GM21526 (cell line): ENCODE measurements at regions not wholly inside any gene's neighbourhood (a gene's known extent, or its start where the extent isn't known, plus 50 kb on each side); places are given as distances from the start of the nearest gene placed in this dataset.
"Not testable (repeated sequence)": the region's sequence is repeated elsewhere in the genome, so short reads cannot be mapped to it uniquely, and the experiment has no call there.

Source experiments
- ATAC-seq: cut with Tn5 transposase; IDR thresholded peaks from one replicate; pipeline ENCODE4 v1.9.1; 2021; ENCODE audit warnings: moderate library complexity; ENCODE audit not compliant: unreplicated experiment, low FRiP score

DNA sequence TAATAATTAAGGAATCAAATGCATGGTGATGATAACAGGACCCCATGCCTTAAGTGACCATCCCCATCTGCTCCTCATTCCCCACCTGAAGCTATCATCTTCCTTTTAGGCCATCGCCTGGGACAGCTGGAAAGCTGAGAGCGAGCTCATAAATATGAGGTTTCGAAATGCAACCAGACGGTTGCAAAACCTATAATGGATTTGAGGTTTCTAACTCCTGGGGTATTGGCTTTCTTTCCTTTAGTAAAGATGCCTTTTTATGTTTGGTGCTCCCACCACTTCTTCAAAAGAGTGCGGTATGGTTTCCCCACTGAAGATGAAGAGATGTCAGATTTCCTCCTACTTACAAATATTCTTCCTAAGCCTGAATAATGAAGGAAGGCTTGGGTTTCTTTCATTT is 1589.5 kb upstream of the PIK3C3 start:
- no peak for ATAC-seq

DNA sequence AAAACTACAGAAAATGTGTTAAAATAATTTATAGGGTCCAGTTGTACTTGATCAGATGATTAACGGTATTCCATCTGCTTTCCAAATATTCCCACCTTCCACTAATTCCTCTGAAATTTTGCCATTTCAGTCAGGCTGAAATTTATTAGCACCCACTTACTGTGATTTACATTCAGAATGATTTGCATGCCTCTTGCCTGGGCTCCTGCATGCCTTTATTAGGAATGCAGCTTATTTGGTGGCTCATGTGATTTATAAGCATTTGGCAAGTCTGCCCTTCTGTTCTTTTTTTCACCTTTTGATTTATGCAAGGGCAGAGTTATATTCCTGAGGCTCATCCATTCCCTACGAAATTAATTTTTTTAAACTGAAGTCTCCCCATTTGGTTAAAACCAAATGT is 1594.5 kb upstream of the PIK3C3 start:
- ATAC-seq: no peak

DNA sequence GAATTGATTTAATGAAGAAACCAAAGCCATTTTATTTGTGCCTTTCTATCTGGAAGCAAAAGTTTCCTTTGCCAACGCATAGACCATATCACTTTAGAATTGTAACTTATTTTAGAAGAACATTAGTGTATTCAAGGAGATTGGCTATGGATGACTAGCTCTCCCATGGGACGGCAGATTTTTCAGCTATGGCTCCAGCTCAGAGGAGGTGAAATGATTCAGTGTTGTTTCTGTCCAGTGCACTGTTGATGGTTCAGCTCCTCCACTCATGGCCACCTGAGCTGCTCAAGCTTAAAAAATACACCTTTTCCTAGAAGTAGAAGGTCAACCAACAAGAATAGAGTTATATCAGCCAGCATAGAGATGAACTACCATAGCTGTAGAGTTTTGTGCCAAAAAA is 1597.5 kb upstream of the PIK3C3 start:
- ATAC-seq: no peak

DNA sequence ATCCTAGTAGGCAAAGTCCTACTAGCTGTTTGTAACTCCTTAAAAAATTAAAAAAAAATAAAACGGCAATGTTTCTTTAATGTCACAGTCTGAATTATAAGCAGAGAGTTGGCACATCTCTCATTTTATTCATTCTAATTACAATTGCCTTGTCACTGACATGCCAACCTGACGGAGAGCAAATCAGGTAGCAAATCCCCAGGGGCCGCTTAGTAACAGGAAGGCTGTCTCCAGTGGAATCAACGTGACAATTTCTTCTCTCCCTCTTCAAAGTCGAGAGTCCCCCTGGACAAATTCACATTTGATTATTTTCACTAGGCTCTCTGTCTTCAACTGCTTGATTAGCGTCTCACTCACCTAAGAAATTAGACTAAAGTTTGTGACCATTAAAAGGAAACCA is 1598.9 kb upstream of the PIK3C3 start:
- ATAC-seq: no peak

DNA sequence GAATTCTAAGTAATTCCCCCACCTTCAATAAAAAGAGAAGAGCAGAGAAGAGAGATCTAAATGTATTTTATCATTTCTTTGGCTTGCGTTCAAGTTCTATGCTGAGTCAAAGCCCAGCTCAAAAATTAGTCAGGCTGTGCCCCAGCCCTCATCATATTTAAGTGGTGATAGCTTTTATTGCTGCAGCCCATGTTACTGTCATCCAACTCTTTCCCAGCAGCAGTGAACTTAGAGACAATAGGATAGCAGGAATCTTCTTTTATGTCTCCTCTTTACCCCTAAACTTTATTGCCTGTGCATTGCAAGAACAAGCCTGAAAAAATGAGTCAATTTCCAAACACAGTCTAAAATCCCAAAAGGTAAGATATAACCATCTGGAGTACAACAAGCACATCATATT is 1599.3 kb upstream of the PIK3C3 start:
- ATAC-seq: no peak

DNA sequence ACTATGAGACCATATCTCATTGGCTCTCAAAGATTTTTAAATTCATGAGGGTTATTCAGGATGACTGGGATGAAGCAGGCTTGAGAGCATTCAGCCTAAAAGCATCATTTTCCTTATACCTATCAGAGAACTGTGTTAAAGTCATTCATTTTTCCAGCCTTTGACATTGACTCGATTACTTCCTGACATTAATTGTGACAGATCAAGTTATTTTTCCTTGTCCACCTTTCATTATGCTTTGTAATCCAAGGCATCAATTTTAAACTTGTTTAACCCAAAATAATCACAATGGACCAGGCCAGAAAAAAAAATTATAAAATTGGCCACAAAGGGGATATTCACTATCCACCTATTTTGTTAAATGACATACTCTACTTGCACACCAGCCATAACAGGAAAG is 1606.8 kb upstream of the PIK3C3 start:
- no peak for ATAC-seq

DNA sequence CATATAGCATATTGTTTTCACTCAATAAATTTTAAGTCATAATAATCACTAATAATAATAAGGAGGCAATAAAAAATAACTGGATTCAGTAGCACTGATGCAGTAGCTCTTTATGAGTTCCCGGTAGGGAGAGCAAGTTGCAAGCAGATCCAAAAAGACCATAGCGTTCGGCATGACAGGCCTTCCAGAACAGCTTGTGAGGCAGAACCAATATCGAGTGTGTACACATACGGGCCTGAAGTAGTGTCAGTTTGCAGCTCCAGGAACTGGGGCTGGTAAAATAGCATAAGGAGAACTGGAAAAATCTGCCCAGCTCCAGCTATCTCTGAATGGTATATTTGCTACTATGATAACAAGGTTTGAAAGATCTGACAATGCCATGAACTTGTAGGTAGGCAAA is 1607.8 kb upstream of the PIK3C3 start:
- no peak for ATAC-seq

DNA sequence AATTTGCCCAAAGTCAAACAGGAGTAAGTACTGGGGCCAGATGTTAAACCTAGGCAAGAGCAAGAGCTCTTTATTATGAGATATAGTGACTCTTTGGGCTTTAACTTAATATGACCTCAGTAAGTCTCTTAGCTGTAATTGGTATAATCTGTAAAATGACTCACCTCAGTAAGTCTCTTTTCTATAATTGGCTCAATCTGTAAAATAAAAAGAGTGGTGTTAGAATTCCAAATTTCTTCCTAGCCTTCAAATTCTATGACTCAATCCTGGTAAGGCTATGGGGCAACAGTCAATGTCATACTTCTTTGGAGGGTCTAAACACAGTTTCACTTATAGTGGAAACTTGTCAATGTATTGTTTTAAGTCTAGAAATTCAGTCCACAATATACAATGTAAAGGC is 1608.9 kb upstream of the PIK3C3 start:
- no peak for ATAC-seq

DNA sequence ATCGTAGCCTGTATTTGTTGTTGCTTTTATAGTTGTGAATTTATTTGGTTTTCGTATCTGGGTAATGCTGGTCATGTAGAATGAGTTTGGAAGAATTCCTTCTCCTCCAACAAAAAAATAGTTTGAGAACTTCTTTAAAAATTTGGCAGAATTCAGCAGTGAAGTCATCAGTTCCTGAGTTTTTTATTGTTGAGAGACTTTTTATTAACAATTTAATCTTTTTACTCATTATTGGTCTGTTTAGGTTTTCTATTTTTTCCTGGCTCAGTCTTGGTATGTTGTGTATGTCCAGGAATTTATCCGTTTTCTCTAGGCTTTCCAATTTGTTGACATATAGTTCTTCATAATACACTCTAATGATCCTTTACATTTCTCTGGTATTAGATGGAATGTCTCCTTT is 1613.3 kb upstream of the PIK3C3 start:
- no peak for ATAC-seq

DNA sequence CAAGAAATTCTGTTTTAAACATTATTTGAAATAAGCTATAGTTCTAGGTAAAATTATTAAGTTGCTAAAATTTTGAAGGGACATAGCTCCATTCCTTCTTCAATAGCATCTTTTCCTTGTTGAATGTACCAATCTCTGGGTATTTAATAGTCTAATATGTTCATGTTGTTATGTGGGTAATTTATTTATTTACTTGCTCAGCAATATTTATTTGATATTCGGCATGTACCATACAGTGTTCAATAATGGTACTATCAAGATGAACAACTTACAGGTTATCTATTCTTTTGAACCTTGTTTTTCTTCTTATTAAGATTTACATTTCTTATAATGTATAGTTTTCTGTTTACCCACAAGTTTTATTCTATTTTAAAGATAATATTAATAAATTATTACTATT is 1616.8 kb upstream of the PIK3C3 start:
- no peak for ATAC-seq

DNA sequence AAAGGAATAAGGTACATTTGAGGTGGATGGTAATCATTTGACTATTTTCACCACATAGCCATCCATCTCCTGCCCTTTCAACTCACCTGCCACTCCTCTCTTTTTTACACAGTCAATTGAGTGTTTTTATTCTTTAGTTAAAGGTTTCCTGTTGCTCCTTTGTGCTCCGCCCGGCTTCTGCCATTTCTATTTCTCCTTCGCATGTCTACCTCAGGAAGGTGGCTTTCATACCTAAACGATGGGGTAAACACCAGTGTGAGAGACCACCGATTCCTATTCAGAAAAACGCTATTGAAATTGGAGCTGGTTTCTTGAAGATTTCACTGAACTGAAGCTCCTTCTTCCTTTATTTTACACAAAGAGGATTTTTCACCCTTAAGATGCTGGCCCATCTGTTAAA is 1628.0 kb upstream of the PIK3C3 start:
- no peak for ATAC-seq

DNA sequence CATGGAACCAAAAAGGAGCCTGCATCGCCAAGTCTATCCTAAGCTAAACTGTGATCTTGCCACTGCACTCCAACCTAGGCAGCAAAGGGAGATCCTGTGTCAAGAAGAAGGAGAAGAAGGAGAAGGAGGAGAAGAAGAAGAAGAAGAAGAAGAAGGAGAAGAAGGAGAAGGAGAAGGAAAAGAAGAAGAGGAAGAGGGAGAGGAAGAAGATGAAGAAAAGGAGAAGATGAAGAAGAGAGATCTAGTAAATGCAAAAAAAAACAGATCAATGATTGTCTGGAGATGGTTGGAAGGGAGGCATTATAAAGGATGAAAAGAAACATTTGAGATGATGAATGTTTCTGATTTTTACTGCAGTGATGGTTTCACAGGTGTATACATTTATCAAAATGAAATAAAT is 1629.0 kb upstream of the PIK3C3 start:
- ATAC-seq: no peak

DNA sequence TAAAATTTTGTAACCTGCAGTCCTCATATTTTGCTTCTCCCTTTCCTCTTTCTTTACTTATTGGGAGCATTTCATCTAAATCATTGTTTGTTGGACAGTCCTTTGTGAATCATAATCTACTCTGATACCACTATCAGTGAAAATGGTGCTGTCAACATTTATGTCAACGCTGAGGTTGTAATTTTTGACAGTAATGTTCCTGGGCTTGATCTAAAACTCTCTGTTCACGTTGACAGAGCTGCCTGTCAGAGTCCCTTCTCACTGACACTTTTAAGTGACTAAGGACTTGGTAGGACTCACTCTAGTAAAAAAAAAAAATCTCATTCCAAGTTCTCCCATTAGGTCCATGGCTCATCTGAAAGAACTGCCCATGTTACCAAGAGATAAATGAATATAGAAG is 1640.8 kb upstream of the PIK3C3 start:
- no peak for ATAC-seq

DNA sequence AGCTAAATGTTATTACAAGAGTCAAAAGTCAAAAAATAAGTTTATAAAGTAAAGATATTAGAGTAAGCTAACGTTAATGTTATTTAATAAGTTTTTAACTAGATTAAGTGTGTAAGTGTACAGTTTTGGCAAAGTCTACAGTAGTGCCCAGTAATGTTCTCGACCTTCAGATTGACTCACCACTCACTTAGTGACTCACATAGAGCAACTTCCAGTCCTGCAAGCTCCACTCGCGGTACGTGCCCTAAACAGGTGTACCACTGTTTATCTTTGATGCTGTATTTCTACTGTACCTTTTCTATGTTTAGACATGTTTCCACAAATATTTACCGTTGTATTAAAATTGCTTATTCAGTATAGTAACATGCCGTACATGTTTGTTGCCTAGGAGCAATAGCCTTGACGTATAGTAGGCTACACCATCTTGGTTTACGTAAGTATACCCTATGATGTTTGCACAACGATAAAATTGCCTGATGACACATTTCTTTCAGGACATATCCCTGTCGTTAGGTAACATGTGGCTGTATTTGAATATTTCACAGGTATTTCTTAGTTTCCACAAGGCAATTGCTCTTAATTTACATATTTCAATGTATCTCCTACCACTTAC is 1641.9 kb upstream of the PIK3C3 start:
- ATAC-seq: no peak

DNA sequence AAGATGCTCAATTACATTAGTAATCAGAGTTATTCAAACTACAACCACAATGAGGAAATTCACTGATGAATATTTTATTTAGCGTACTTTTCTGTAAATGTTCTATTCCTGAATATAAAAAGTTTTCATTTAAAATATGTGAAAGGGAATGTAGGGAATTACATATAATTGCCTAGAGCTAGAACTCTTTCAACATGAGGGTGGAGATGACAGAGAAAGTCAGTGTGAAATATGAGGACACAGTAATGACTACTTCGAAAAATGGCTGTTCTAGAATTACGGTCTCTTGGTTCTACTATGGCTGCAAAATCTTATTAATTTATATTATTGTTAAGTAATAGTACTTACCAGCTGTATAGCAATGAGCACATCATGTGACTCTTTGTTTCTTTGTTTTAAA is 1647.4 kb upstream of the PIK3C3 start:
- no peak for ATAC-seq

DNA sequence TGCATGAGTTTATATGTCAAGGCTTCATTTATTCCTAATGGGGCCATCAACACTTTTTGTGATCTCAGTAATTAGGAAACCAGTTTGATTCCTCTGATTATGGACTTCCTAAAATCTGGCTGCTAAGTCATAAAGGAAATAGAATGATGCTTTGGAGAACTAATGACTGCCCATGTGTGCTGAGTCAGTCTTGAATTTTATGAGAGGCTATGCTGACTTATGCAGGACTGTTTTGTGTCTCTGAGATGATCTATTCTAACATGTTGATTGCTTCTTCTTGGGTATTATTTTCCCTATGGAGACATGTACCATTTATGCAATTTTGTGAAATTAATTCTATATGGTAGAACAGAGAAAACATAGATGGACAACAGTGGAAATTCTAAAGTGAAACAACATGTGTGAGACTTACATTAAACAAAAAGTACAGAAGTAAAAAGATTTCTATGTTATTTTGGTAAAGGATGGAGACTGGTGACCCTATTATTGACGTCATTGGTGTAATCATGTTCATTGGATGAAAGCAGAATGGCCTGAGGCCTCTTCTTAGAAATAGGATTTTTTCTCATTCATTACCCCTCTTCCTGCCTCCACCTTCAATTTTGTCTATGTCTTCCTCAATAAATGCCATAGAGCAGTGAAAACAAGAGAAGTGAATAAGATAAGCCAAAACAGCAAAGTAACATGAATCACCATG is 1658.2 kb upstream of the PIK3C3 start:
- ATAC-seq: no peak

DNA sequence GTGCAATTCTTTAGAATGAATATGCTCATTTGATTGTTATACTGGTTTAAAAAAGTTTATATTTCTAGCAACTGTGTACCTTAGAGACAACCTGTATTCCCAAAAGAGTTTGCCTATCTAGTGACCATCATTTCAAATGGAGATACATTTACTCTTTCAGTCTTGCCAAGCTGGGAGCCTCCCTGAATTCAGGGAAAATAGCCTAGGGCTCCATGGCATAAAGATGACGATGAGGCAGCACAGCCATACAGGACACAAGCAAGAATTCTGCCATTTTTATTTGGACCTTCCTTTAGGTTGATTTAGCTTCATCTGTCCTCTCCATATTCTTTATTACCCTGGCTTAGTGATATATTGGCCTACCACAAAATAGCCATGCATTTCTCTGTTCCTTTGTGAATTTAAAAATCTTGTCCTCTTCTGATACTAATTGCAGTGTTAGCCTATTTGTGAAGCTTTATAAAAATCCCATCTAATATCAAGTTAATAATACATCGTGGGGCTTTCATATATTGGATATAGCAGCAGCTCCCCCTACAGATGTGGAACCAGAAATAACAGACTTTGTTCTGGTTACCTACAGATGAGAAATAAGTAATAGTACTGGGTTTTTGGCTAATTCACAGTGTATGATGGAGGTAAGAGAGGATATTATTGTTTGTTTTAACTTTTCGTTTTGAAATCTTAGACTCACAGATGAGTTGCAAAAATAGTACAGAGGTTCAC is 1661.9 kb upstream of the PIK3C3 start:
- ATAC-seq: no peak

DNA sequence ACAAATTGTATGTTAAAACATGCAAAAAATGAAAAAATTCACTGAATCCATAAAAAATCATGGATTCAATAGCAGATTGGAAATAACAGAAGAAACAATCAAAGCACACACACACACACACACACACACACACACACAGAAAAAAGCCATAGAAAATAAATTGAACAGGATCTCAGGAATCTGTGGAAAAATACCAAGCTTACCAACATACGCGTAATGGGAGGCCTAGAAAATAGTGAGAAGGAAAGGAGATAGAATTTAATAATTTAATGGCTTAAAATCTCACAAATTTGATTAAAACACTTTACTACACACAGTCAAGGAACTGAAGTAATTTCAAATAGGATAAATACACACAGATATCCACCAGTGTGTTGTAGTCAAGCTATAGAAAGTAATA is 1671.5 kb upstream of the PIK3C3 start:
- ATAC-seq: no peak

DNA sequence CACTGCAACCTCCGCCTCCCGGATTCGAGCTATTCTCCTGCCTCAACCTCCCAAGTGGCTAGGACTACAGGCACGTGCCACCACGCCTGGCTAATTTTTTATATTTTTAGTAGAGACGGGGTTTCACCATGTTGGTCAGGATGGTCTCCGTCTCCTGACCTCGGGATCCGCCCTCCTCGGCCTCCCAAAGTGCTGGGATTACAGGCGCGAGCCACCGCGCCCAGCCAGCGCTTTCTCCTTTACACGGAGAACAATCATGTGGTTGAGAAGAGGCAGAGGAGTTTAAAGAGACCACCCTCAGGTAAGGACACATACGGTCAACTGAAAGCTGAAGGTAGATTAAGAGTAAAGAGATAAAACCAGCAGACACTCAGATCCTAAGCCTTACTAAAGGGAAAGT is 1673.7 kb upstream of the PIK3C3 start:
- ATAC-seq: not testable (repeated sequence)

DNA sequence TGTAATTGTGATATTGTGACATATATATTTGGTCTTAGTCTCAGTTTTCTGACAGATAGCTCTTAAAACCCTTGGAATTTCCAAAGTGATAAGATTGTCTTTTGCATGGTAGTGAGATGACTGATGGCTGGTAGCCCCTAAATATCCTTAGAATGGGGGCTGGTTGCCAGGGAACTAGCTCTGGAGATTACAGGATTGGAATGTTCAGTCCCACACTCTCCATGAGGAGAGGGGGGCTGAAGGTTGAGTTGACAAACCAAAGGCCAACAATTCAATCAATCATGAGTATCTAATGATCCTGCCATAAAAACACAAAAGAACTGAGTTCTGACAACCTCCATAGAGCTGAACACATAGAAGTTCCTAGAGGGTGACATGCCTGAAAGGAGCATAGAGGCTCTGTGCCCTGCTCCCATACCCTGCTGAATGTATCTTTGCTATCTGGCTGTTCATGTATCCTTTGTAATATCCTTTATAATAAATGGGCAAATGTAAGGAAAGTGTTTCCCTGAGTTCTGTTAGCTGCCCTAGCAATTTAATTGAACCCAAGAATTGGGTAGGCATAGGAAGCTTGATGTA is 1680.3 kb upstream of the PIK3C3 start:
- no peak for ATAC-seq

DNA sequence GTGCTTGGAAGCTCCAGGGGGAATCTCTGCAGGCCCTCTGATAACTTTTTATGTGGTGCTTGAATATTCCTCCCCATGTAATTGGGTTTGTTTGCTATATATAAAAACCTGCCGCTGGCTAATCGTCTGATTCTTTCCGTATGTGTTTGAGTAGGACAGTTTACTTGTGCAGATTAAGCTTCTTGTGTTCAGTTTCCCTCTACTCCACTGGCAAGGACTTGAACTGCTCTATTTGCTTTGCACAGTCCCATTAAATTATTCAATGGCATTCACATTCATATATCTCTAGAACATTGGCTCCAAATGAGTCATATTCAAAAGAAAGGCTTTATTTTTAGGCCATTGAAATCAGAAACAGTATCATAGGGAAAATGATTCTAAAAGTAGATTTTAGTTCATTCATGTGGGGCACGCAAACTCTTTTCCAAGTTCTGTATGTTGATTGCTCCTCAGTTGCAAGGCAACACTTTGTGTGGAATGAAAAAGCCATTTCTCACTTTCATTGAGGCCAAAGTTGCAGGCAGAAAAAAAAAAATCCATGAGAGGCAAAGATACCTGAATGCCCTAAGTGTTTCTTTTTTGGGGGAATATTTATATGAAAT is 1682.3 kb upstream of the PIK3C3 start:
- ATAC-seq: no peak
